Right ventricle myocardium superior (tissue), 1 donor: ENCODE measurements at regions not wholly inside any gene's neighbourhood (a gene's known extent, or its start where the extent isn't known, plus 50 kb on each side); places are given as distances from the start of the nearest gene placed in this dataset.

Experiments used
- ATAC-seq: fragments of 200-7000 bp; cut with Tn5 transposase; one replicate; pipeline ENCODE4 v1.9.1; 2020; ENCODE audit warnings: mild to moderate bottlenecking; ENCODE audit not compliant: poor library complexity
- DNase-seq: peaks from one replicate; pipeline ENCODE4 v3.0.0-alpha.2; 2020
- intact Hi-C: fragments of 100-400 bp; cut with DNase I; formaldehyde crosslinking; loops from one replicate; pipeline ENCODE4 v1.11.2; 2022
- donor health status: DM: no; HTN: yes; CAD: no; lungs with severe emphysema.

DNA sequence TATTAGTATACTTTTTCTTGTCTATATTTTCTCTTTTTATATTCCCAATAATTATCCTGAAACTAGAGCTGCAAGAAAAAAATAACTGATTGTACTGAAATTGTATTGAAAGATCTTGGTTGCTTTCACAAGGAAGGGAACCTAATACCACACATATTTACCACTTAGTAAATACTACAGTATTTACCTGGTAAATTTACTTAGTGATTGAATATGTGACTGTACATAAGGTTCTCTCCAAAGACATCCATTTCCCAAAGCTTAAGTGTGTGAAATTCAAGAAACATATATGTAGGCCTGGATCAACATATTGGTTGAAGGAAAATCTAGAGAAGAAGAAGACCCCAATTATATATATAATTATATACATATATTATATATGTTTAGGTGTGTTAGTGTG, 1272.7 kb downstream of the C4orf33 start:
- ATAC-seq: no peak
- intact Hi-C loops: no loop called here
- no peak for DNase-seq

DNA sequence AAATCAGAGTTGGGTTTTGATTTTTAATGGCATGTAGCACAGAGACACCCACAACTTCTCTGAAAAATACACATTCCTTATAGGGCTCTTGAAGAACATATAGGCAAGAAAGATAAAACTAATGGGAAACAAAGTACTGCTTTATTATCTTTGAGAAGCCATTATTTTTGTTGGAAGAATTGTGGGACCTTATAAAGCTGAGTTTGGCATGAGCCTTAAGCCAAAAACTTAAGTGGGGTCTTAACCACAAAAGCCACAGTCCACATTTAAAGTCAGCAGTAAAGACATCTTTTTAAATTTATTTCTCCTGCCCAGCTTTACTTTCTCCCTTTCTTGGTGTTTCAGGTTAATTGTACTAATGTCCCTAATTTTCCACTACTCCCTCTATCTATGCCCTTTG, 1297.3 kb downstream of the C4orf33 start:
- intact Hi-C loops: no loop called here
- no peak for DNase-seq
- ATAC-seq: no peak

DNA sequence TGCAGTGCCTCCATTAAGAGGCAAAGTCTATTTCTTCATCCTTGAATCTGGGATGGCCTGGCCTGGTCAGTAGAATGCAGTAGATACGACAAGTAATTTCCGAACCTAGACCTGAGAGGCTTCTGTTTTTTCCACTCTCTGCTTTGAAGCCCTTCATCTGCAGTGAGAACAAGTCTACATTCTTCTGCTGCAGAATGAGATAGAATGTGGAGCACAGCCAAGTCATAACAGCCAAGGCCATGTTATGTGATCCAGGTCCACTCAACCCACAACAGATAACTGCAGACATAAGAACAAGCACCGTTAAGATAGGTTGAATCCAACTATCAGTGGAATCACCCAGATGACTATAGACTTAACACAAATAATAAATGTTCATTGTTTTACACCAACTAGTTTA, 1297.7 kb downstream of the C4orf33 start:
- ATAC-seq: no peak
- no peak for DNase-seq
- intact Hi-C loops: no loop called here

DNA sequence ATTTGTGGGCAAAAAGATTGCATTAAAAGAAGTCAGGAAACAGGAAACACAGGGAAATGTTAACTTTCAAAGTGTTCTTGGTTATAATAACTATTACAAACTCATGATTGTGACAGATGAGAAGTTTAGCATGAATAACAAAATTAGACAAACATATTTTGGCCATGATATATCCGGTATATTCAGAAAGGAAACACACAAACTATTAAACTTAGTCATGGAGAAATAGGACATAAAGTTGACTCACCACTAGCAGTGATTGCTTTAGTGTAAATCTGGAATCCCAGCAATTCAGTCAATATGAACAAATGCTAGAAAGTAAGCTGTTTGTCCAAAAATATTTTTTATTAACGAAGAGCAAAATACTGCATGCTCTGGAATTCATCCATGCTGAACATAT, 1299.9 kb downstream of the C4orf33 start:
- DNase-seq: no peak
- no peak for ATAC-seq
- intact Hi-C loops: no loop called here

DNA sequence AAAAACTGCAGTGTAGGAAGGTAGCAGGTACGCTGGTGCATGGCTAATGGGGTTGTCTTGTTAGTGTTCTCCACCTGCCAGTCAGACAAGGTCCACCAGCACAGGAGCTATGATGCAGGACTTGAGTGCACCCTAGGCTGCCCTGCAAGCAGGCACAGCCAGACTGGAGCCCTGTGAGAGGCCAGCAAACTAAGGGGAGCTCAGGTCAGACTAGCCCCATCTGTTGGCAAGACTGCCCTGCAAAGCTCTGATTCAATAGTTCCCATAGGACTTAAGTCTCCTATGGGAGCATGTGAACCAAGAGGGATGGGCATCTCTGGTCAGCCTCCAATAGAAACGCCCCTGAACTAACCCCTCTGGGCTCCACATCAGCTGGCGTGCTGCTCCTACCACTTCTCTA, 1307.3 kb downstream of the C4orf33 start:
- ATAC-seq: no peak
- intact Hi-C loops: no loop called here

DNA sequence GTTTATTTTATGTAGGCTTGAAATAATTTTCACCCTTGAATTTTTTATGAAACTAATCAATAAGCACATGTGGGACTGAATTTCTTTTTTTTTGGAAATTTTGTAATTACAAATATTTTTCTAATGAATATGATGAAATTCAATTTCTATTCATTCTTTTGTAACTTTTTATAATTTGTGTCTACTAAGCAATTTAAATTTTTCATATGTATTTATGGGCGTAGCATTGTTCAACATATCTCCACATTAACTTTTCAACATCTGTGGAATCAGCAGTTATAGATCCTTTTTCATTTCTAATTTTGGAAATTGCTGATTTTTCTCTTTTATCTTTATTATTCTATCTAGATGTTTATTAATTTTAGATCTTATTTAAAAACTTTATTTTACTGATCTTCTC, 1320.3 kb downstream of the C4orf33 start:
- intact Hi-C loops: no loop called here
- no peak for ATAC-seq
- DNase-seq: no peak

More for the DNA sequence above, 1307.3 kb downstream of the C4orf33 start:
- no peak for DNase-seq

DNA sequence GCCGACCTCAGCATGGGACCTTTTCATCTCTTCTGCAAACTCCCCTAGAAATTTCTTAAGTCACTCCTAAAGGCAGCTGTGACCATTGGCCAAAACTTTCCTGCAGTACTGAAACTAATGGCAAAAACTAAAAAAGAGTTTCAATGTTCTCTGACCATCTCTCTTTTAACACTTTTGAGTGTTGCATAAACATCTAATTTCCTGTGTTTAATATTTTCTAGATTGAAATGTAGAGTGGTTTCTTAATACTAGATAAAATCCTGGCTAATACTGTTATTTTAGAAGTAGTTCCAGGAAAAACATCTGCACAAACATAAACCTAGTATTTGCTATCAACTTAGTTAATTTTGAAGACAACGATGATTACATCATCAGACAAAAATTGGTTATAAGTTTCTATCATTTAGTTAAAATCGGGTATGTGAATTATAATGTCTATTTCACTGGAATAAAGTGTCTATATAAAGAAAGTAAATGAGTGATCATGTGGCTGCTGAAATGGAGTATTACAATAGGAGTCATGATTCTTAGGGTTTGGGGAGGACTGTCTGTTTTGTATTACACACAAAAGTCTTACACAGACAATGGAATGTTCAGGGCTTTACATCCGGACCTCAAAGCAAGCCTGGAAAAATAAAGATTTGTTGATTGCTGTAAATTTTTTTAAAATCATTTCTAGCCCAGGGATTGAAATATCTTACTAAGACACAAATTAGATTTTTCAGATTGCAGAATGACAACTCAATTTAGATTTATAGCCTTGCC, 1323.4 kb downstream of the C4orf33 start:
- DNase-seq (no peak), ATAC-seq (no peak)
- intact Hi-C loops: no loop called here

DNA sequence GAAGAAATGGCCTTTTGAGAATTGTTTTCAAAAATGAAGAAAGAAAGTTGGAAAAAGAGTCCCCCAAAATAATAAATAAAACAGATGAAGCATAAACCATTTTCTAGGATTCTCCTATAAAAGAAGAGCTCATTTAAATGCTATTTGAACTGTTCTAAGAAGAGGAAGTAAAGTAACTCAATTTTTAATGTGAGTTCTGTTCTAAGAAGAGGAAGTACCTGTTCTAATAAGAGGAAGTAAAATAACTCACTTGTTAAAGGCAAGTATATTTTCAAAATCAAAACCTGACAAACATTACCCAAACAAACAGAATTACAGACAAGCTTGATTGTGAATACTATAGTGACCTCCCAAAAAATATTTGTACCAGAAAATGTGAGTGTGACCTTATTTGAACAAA, 1326.3 kb downstream of the C4orf33 start:
- ATAC-seq (no peak), DNase-seq (no peak)
- intact Hi-C loops: no loop called here

DNA sequence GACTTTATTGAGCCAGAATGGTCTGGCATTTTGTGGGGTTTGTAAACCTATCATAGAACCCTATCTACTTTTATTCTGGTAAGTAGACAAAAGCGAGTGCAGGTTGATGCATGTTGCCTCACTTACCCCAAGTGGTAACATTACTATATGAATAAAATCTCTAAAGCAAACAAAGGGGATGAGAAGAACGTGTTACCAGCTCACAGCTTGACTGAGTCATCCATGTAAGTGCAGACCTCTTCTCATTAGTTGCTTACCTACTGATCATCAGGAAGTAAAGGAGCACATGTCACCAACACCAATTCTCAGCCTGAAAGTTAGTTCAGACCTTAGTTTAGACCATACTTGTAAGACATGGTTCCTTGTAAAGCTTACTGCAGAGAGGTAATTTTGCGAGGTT, 1328.3 kb downstream of the C4orf33 start:
- ATAC-seq (no peak), DNase-seq (no peak)
- intact Hi-C loops: no loop called here

DNA sequence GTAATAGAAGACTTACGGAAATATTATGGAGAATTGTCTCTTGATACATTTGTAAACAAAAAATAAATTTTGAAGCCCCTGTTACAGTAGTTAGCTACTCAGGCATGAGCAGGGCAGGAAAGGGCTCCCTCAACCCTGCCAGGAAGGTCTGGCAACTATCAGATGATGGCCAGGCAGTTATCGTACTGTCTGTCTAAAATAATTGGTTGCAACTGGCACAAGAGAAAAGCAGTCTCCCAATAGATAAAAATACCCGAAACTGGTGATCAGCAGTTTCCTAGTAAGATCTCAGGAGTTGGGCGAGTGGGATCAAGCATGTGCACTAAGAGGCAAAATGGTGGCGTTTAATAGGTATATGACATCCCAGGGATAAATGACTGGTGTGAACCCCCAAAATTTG, 1336.3 kb downstream of the C4orf33 start:
- ATAC-seq: no peak
- no peak for DNase-seq
- intact Hi-C loops: no loop called here

DNA sequence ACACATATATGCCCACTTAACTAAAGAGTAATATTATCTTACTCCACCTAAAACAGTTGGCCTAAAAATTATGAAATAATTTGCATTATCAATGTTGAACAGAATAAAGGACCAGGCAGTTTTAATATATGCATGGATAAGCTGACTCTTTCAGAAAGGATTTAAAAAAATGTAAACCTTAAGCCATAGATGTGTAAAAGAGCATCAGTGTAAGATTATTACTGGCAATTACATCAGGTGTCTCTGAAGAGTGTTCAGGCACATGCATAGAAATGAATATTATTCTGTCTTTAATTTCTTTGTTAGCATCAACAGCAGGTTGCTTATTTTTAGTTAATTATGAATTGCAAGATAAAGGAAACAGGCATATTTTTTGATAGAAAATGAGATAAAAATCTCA, 1353.8 kb downstream of the C4orf33 start:
- intact Hi-C loops: no loop called here
- no peak for DNase-seq
- ATAC-seq: no peak

DNA sequence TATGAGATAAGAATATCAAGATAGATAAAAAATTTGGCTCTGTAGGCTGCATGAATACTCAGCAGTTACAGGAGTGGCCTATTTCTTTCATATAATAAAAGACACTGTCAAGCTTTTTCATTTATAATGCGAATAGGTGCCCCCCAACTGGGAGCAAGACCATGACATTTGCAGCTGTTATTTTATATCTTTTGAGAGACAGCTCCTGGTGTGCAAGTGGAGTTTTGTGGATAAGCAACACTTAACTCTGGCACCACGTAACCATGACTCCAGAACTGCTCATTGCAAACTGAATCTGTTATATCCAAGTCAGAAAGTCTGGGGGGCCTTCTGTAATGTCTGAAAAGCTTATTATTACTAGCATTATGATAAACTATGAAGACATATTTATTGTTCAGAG, 1372.4 kb downstream of the C4orf33 start:
- ATAC-seq: no peak
- intact Hi-C loops: no loop called here

DNA sequence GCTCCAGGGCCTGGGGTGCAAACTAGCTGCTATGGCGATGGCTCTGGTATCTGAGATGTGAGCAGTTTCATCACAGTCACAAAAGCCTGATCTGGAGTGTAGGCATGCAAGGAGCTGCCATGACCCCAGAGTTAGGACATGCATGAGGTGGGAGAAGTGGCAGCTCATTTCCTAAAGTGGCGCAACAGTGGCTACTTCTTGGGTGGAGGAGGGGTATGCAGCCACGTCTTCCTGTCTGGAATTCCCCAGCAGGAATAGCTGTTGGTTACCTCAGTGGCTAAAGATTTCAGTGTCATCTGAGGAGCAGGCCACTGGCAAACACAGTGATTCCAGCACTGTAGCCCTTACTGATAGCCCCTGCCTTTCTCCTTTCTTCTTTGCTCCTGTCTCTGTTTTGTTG, 1382.5 kb downstream of the C4orf33 start:
- intact Hi-C loops: no loop called here
- ATAC-seq (no peak), DNase-seq (no peak)

More for the DNA sequence above, 1372.4 kb downstream of the C4orf33 start:
- no peak for DNase-seq

DNA sequence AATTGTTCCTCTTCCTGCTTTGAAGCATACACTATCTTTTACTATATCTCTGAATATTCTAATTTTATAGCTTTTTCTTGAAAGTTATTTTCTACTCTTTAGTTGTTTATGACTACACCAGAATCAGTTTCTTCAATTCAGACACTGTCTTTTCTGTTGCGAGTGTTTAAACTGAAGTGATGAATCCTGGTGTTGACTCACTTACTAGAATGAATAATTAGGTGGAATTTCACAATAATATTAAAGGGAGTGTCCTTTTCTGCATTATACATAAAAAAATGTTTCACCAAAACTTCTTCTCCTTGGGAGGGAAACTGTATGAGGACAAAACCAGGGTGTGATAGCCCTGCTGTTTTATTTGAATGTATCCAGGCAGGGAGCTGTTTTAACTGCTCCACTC, 1383.1 kb downstream of the C4orf33 start:
- intact Hi-C loops: no loop called here
- DNase-seq (no peak), ATAC-seq (no peak)

DNA sequence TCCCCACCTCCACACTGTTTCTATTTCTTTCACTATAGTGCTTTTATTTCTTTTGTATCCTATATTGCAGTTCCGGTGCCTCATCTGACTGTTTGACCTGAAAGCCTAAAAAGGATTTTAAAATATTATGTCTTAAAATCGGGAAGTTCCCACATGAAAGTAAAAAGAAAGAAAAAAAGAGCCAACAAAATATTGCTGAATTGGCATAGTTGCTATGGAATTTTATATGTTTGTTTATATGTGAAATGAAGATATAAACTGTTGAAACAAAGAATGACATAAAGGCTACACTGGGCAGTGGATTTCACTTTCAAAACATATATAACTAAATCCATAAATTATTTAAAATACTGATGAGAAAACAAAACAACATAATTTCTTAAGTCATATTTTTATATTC, 1383.7 kb downstream of the C4orf33 start:
- ATAC-seq (no peak), DNase-seq (no peak)
- intact Hi-C loops: no loop called here

DNA sequence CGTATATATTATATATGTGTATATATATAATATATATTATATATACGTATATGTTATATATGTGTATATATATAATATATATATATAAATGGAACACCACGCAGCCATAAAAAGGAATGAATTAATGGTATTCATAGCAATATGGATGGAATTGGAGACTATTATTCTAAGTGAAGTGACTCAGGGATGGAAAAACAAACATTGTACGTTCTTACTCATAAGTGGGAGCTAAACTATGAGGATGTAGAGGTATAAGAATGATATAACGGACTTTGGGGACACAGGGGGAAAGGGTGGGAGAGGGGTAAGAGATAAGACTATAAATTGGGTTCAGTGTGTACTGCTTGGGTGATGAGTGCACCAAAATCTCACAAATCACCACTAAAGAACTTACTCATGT, 1388.9 kb downstream of the C4orf33 start:
- DNase-seq: no peak
- intact Hi-C loops: no loop called here
- ATAC-seq: no peak

DNA sequence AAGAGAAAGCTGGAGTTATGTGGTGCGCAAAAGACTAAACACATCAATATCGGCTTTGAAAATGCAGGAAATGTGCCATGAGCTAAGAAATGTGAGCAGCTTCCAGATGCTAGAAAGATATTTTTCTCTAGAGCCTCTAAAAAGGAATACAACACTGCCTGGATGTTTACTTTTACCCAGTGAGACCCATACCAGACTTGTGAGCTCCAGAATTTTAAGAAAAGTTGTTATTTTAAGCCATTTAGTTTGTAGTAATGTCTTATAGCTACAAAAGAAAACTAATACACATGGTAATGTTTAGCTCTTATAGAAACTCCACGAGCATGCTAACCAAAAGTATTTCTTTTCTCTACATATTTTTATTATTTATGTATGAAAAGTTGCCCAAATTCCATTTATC, 1389.4 kb downstream of the C4orf33 start:
- no peak for DNase-seq
- intact Hi-C loops: no loop called here
- no peak for ATAC-seq

DNA sequence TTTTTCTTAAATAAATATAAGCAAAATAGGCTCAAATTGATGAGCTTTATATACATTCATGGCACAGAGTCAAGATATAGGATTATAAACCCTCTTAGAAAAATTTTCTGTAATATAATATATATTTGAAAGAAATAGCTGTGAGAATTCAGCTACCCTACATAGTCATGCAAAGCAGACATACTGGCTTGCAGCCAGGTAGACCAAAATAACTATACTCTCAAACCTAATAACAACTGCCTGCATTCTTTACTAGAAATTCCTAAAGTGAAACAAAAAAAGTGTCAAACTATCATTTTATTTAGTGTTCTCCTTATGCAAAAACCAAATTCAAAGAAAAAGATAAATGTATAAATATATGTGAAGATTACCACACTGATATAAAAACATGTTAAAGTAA, 1390.2 kb downstream of the C4orf33 start:
- no peak for DNase-seq

DNA sequence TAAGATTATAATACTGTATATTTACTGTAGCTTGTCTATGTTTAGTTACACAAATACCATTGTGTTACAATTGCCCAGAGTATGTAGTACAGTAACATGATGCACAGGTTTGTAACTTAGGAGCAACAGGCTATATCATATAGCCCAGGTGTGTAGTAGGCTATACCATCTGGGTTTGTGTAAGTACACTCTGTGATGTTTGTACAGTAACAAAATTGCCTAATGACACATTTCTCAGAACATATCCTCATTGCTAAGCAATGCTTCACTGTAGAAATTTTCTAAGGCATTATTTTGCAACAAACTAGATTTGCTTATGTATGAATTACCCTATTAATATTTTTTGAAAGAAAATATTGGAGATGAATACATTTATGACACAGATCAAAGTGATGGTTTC, 1390.9 kb downstream of the C4orf33 start:
- ATAC-seq (no peak), DNase-seq (no peak)
- intact Hi-C loops: no loop called here

More for the DNA sequence above, 1390.2 kb downstream of the C4orf33 start:
- intact Hi-C loops: no loop called here
- ATAC-seq: no peak

DNA sequence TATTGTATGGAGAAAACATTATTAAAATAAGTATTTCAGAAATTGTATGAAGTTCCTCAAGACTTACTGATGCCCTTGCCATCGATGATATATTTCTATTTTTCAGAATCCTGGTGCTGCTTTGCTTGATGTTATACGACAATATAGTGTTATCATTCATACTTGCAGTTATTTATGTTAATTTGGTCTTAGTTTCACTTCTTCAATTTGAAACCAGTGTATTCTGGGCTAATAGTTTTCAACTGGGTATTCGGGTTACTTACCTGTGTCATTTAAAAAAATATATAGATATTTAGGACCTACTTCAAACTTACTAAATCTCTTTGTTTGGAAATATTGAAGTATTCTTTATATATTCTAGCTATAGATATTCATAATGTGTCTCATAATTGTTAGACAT, 1414.7 kb downstream of the C4orf33 start:
- intact Hi-C loops: no loop called here
- no peak for DNase-seq
- ATAC-seq: no peak

DNA sequence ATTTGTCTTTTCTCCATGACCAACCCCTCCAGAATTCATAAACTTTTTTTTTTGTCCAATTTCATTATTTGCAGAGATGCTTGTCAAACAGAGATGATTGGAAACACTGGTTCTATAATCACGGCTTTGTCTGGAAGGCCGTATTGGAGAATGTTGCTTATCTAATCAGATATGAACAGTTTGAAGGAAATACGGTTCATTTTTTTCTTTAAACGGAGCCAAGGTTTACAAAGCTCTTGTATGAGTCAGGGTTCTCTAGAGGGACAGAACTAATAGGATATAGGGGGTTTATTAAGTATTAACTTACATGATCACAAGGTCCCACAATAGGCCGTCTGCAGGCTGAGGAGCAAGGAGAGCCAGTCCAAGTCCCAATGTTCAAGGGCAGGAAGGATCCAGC, 1415.8 kb downstream of the C4orf33 start:
- DNase-seq (no peak), ATAC-seq (no peak)
- intact Hi-C loops: no loop called here
